Epithelial cell of esophagus (primary cell): ENCODE measurements at regions not wholly inside any gene's neighbourhood (a gene's known extent, or its start where the extent isn't known, plus 50 kb on each side); places are given as distances from the start of the nearest gene placed in this dataset.

Experiments used
- DNase-seq: peaks from one replicate; pipeline ENCODE4 v3.0.0; 2010; ENCODE audit warnings: low read depth
- H3K4me3 ChIP-seq: 2 replicates; pipeline ENCODE4 v1.5.1; 2011; ENCODE audit warnings: mild to moderate bottlenecking, low read length, control low read depth
- CTCF ChIP-seq: IDR thresholded peaks from 2 replicates; pipeline ENCODE4 v1.5.1; 2011; ENCODE audit warnings: low read depth, mild to moderate bottlenecking, low read length, control low read depth, inconsistent platforms; ENCODE audit not compliant: insufficient read depth; ENCODE audit errors: missing control alignments

- no peak for TF ChIP-seq CTCF
- DNase-seq = no peak
- H3K4me3 ChIP-seq = no peak overlapping the region
Observed at GRCh38 chr2:59662127-59662861, 891.2 kb downstream of the BCL11A start.

- no peak overlapping the region for H3K4me3 ChIP-seq
- TF ChIP-seq CTCF = no peak
- no peak for DNase-seq
Observed at GRCh38 chr2:59660262-59660661, 893.2 kb downstream of the BCL11A start.

GRCh38 chr2:59658906-59659635, 894.4 kb downstream of the BCL11A start:
- DNase-seq = peak; percentile 65
- H3K4me3 ChIP-seq = no peak overlapping the region
- TF ChIP-seq CTCF = no peak

GRCh38 chr2:59655809-59656208, 897.6 kb downstream of the BCL11A start:
- H3K4me3 ChIP-seq = peak overlapping the region; percentile 10
- no peak for TF ChIP-seq CTCF
- DNase-seq = peak; percentile 90

GRCh38 chr2:59654710-59655109, 898.7 kb downstream of the BCL11A start:
- no peak for TF ChIP-seq CTCF
- peak; percentile 27 for DNase-seq
- H3K4me3 ChIP-seq = no peak overlapping the region

GRCh38 chr2:59653164-59653563, 900.3 kb downstream of the BCL11A start:
- no peak overlapping the region for H3K4me3 ChIP-seq
- no peak for TF ChIP-seq CTCF

More at GRCh38 chr2:59653164-59653563, 900.3 kb downstream of the BCL11A start:
- no peak for DNase-seq
